Neuron (in vitro differentiated cells): ENCODE measurements at regions not wholly inside any gene's neighbourhood (a gene's known extent, or its start where the extent isn't known, plus 50 kb on each side); places are given as distances from the start of the nearest gene placed in this dataset.

Source experiments
- H2AFZ ChIP-seq: one replicate; pipeline ENCODE4 v1.6.1; 2013; ENCODE audit warnings: low read depth, mild to moderate bottlenecking, inconsistent platforms, low read length, moderate library complexity
- H3K27me3 ChIP-seq: one replicate; pipeline ENCODE4 v1.6.1; 2013; ENCODE audit warnings: low read length; ENCODE audit not compliant: insufficient read depth
- H3K36me3 ChIP-seq: one replicate; pipeline ENCODE4 v1.6.1; 2013; ENCODE audit warnings: low read length; ENCODE audit not compliant: insufficient read depth
- H3K4me1 ChIP-seq: one replicate; pipeline ENCODE4 v1.6.1; 2013; ENCODE audit warnings: low read length; ENCODE audit not compliant: insufficient read depth
- H3K4me3 ChIP-seq: 2 replicates; pipeline ENCODE4 v1.5.1; 2013; ENCODE audit warnings: mild to moderate bottlenecking, low read length, moderate library complexity
- H3K9me3 ChIP-seq: one replicate; pipeline ENCODE4 v1.6.1; 2013; ENCODE audit warnings: low read length

DNA sequence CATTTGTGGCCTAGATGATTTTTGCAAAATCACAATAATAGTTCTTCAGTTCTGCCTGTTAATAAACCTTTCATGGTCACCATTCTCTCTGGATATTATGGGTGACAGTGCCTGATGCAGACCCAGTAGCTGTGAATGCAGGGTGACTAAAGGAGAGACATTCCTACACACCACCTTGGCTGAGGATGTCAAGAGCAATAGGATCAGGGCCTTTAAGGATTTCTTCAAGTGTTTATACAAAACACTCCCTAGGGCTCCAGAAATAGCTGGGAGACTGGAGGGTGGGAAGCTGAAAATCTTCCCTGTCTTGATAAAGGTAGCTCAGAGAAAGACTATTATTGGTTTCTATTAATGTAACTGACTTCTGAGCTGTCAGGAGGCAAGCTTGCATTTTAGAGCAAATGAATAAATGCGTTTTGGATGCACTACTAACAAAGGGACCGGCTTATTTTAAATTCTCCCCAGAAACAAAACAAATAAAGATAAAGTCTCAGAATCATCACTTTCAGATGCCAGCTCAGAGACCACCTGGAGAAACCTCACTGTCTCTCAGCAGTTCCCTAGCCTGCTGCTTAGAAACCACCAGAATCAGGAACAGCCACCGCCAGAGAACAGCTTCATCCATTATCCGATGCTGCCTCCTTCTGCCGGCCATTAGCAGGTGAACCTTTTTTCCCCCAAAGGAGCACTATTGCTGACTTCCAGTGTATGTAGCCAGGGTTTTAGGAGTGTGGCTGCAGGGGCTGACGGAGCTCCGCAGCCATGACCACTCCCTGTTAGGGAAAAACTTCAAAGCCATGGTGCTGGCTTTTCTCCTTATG is 171.4 kb upstream of the DYNLRB2 start:
- no peak overlapping the region for H2AFZ ChIP-seq
- no peaks in the 10 kb centered on the region for H3K27me3 ChIP-seq
- H3K36me3 ChIP-seq, result no peaks in the 10 kb centered on the region
- H3K4me1 ChIP-seq, result peaks cover 4% of the 10 kb centered on the region
- H3K9me3 ChIP-seq, result no peaks in the 10 kb centered on the region
- H3K4me3 ChIP-seq, result no peak overlapping the region

DNA sequence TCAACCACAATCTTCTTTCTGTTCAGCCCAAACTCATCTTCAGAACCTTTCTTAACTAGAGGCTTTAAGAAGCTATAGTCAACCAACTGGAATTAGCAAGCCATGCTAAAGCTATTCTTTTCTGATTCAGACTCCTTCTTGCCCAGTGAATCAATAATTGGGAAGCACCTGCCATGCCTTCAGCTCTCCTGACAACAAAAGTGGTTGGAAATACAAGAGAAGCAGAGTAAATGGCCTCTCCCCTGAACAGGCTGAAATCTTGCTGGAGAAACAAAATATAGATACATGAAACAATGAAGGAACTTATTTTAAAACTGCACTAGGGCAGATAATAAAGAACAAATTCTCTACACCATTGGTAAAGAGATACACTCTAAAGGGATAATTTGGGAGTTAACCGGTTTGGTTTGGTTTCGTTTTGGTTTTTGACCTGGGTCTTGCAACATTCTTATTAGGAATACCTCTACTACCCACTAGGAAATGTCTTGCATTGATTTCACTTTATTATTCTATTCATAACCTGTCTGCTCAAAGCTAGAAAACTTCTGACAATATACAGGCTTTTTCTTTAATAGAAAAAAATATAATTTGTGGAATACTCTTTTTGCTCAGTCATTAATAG is 173.6 kb upstream of the DYNLRB2 start:
- Histone ChIP-seq H3K4me1 (peaks cover 4% of the 10 kb centered on the region), H3K27me3 (no peaks in the 10 kb centered on the region), H3K4me3 (no peak overlapping the region), H2AFZ (no peak overlapping the region), H3K36me3 (no peaks in the 10 kb centered on the region), H3K9me3 (no peaks in the 10 kb centered on the region)

DNA sequence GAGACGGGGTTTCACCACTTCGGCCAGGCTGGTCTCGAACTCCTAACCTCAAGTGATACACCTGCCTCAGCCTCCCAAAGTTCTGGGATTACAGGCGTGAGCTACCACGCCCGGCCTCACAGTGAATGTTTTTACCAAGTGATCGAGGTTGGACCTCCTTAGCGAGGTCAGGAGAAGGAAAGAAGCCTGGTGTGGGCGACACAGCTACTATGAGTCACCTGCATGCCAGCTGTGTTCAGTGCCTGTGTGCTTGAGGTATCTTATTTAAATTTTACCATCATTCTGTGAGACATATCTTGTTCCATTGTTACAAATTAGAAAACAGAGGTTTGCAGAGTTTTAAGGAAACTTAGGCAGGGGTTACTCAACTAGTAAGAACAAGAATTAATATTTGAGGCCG is 174.8 kb upstream of the DYNLRB2 start:
- no peak overlapping the region for H3K4me3 ChIP-seq
- no peaks in the 10 kb centered on the region for H3K4me1 ChIP-seq
- H3K9me3 ChIP-seq, result no peaks in the 10 kb centered on the region
- H3K36me3 ChIP-seq, result no peaks in the 10 kb centered on the region
- H3K27me3 ChIP-seq, result no peaks in the 10 kb centered on the region
- no peak overlapping the region for H2AFZ ChIP-seq

DNA sequence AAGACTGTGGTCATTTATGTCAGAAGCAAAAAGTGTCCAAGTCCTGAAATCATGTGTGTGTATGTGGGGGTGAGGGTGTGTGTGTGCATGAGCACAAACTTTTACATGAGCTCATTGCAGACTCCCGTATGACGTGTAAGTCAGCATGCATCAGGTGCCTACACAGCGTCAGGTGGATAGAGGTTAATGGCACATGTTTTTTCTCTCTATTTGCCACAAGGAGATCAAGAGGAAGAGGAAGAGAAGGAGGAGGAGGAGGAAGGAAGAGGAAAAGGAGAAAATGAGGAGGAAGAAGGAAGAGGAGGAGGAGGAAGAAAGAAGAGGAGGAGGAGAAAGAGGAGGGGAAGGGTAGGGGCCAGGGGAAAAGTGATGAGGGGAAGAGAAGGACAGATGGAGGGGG is 178.0 kb upstream of the DYNLRB2 start:
- H3K27me3 ChIP-seq, result no peaks in the 10 kb centered on the region

DNA sequence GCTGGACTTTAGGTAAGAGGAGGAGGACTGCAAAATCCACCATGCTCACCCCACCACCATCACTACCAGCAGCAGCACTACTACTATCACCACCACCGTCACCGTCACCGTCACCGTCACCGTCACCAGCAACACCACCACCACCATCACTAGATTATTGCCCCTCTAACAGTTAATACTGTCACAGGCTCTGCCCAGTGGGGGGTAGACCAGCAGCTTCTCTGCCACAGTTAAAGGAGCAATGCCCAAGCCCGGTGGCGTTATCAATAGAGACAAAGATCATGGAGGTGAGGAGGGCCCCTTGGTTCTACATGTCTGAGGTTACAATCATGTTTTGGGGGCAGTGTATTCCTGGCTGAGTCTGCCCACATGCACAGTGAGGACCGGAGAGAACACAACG is 184.4 kb upstream of the DYNLRB2 start:
- Histone ChIP-seq H2AFZ (no peak overlapping the region), H3K9me3 (no peaks in the 10 kb centered on the region), H3K4me3 (no peak overlapping the region), H3K36me3 (no peaks in the 10 kb centered on the region), H3K4me1 (no peaks in the 10 kb centered on the region), H3K27me3 (no peaks in the 10 kb centered on the region)

More for the DNA sequence above, 178.0 kb upstream of the DYNLRB2 start:
- H3K4me1 ChIP-seq, result no peaks in the 10 kb centered on the region
- no peaks in the 10 kb centered on the region for H3K9me3 ChIP-seq
- H2AFZ ChIP-seq, result no peak overlapping the region
- no peaks in the 10 kb centered on the region for H3K36me3 ChIP-seq
- H3K4me3 ChIP-seq, result no peak overlapping the region

DNA sequence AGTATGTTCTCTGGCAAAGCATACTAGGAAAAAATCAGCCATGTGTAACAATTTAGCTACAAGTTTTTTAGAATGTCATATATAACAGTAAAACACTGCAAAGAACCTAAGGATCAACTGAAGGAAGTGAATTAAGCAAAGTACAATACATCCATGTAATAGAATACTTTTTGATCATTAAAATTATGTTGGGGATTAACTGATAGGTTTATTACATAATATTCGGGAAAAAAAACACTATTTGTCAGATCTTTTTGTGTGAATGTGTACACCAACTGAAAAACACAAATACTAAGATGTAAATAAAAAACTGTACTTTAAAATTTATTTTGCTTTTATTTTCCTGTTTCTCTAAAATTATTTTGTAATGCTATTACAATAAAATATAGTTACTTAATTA is 185.5 kb upstream of the DYNLRB2 start:
- no peak overlapping the region for H3K4me3 ChIP-seq
- H3K36me3 ChIP-seq, result no peaks in the 10 kb centered on the region
- H3K27me3 ChIP-seq, result no peaks in the 10 kb centered on the region
- H3K9me3 ChIP-seq, result no peaks in the 10 kb centered on the region
- H2AFZ ChIP-seq, result no peak overlapping the region
- no peaks in the 10 kb centered on the region for H3K4me1 ChIP-seq

DNA sequence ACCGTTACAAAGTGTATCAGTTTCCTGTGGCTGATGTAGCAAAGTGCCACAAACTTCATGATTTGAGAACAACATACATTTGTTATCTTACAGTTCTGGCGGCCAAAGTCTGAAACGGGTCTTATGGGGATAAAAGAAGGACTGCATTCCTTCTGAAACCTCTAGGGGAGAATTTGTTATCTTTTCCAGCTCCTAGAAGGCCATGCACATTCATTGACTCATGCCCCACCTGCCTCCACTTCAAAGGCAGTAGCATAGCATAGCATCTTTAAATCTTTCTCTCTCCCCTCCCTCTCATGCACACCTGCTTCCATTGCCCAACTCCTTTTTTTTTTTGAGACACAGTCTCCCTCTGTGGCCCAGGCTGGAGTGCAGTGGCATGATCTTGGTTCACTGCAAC is 190.7 kb upstream of the DYNLRB2 start:
- Histone ChIP-seq H3K36me3 (no peaks in the 10 kb centered on the region), H3K27me3 (no peaks in the 10 kb centered on the region), H2AFZ (no peak overlapping the region), H3K4me1 (peaks cover 10% of the 10 kb centered on the region), H3K9me3 (no peaks in the 10 kb centered on the region), H3K4me3 (no peak overlapping the region)

DNA sequence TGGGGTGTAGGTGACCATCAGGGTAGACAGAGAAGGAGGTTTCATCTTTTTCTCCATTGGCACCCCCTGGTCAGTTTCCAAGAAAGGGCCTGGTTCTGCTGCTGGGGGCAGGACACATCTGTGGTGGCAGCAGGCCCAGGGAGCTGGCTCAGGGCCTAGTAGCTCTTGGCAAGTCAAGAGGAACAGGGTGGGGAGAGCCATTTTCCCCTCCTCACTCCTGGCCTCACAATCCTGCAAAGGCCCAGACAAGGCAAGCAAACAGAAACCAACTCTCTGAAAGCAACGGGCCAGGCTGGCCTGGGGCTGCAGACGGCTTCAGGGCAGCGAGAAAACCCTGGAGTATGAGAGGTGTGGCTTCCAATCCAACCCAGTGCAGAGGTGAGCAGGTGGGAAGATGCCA is 192.9 kb upstream of the DYNLRB2 start:
- no peaks in the 10 kb centered on the region for H3K36me3 ChIP-seq
- no peak overlapping the region for H3K4me3 ChIP-seq
- H3K9me3 ChIP-seq, result no peaks in the 10 kb centered on the region
- H3K27me3 ChIP-seq, result no peaks in the 10 kb centered on the region
- peaks cover 10% of the 10 kb centered on the region for H3K4me1 ChIP-seq
- H2AFZ ChIP-seq, result no peak overlapping the region

DNA sequence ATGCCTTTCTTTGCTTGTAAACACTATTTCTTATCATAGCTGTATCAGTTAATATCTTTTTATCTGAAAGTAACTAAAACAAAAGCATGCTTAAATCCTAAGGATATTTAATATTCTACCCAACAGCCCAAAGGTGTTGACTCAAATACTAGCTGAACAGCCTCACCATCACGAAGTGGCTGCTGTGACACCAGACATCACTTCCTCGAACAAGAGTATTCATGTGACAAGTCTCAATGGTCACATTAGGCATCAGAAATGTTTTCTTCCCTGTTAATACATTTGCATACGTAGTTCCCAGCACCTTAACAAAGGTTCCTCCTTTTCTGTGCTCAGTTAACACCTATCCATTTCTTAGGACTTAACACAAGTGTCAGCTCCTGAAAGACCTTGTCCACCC is 193.8 kb upstream of the DYNLRB2 start:
- H3K9me3 ChIP-seq, result no peaks in the 10 kb centered on the region
- H3K4me3 ChIP-seq, result no peak overlapping the region
- peaks cover 10% of the 10 kb centered on the region for H3K4me1 ChIP-seq
- no peak overlapping the region for H2AFZ ChIP-seq
- no peaks in the 10 kb centered on the region for H3K36me3 ChIP-seq
- H3K27me3 ChIP-seq, result no peaks in the 10 kb centered on the region

DNA sequence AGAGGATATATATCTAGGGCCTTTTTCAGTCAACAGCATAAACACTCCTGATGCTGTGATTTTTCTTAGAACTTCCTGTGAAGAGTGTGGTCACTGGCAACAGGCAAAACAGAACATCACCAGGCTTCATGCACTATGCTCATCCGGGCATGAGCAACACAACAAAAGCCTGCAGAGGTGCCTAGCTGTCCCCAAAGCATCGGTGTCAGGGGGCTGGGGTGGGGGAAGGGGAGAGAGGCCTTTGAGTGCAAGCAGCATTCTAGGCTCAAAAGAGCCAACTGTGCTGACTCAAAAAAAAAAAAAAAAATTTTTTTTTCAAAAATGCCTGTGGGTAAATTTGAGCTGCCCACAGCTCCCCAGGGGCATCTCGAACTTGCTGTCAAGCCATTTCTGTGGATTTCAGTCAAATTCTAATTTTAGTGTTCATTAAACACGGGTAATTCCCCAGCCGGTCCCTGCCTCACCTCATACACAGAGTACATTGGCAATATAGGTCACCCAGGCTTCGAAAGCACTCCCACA is 194.6 kb upstream of the DYNLRB2 start:
- no peaks in the 10 kb centered on the region for H3K27me3 ChIP-seq
- H3K4me1 ChIP-seq, result peaks cover 10% of the 10 kb centered on the region
- H3K36me3 ChIP-seq, result no peaks in the 10 kb centered on the region
- no peak overlapping the region for H3K4me3 ChIP-seq
- H3K9me3 ChIP-seq, result no peaks in the 10 kb centered on the region
- peak overlapping the region; percentile 68 for H2AFZ ChIP-seq

DNA sequence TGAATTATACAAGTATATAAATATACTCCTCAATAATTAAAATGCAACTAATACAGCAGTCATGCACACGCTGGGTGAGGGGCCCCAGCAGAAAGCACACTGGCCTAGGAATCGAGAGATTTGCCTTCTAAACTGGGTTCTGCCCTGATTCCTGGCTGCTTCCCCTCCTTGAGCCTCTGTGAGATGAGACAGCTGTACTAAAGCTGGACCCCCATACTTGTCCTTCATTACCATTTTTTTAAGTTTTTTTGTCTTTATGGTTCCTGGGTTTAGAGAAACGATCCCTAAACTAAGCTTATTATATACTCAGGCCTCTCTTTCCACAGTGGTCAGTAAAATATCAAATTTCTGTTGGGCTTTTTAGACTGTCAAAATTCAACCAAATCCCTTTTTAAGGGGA is 195.1 kb upstream of the DYNLRB2 start:
- no peaks in the 10 kb centered on the region for H3K27me3 ChIP-seq
- H3K9me3 ChIP-seq, result no peaks in the 10 kb centered on the region
- peaks cover 10% of the 10 kb centered on the region for H3K4me1 ChIP-seq
- H3K4me3 ChIP-seq, result no peak overlapping the region
- peak overlapping the region; percentile 68 for H2AFZ ChIP-seq
- H3K36me3 ChIP-seq, result no peaks in the 10 kb centered on the region

DNA sequence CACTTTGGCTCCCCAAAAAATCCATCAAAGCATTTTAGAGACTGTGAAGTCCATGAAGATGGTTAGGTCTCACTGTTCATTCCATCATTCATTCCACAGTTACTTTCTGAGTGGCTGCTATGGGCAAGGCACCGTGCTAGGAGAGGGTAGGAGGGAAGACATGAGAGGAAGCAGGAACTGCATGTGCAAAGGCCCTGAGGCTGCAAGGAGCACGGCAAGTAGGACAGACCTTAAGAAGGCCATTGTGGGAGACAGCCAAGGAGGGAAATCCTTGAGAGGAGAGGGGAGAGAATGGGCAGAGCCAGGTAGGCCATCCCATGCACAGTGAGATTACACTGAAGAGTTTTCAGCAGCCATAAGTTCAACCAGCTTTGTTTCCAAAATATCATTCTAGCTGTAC is 196.2 kb upstream of the DYNLRB2 start:
- no peaks in the 10 kb centered on the region for H3K27me3 ChIP-seq
- H3K36me3 ChIP-seq, result no peaks in the 10 kb centered on the region
- no peak overlapping the region for H2AFZ ChIP-seq
- H3K4me3 ChIP-seq, result no peak overlapping the region
- no peaks in the 10 kb centered on the region for H3K9me3 ChIP-seq
- H3K4me1 ChIP-seq, result peaks cover 10% of the 10 kb centered on the region

DNA sequence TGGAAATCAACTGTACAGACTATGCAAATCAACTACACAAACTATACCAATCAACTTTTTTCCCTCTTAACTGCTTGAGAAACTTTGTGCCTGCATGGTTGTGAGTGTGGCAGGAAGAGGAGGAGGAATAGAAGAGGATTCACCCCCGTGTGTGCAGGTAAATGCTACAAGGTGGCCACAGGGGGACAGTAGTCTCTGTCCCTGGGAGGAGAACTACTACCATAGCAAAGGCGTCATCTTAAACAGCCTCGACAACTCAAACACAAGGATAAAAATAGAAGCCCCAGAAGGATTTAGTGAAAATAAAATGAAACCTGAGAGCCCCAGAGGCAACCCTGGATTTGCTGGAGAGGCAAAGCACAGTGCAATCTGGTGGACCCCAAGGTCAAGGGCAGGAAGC is 199.5 kb upstream of the DYNLRB2 start:
- H3K27me3 ChIP-seq, result no peaks in the 10 kb centered on the region
- no peaks in the 10 kb centered on the region for H3K9me3 ChIP-seq
- H3K36me3 ChIP-seq, result no peaks in the 10 kb centered on the region
- no peak overlapping the region for H2AFZ ChIP-seq
- peaks cover 6% of the 10 kb centered on the region for H3K4me1 ChIP-seq
- H3K4me3 ChIP-seq, result no peak overlapping the region
